HEK293T (cell line): ENCODE measurements at regions not wholly inside any gene's neighbourhood (a gene's known extent, or its start where the extent isn't known, plus 50 kb on each side); places are given as distances from the start of the nearest gene placed in this dataset.

Source experiments
- ARNT ChIP-seq: fragments of 450-650 bp; IDR thresholded peaks from 2 replicates; pipeline ENCODE4 v1.6.1; 2017; ENCODE audit warnings: mild to moderate bottlenecking
- CTBP1 ChIP-seq: fragments of 450-650 bp; IDR thresholded peaks from 2 replicates; pipeline ENCODE4 v1.6.1; 2016; ENCODE audit warnings: borderline replicate concordance
- ELF4 ChIP-seq: fragments of 450-650 bp; IDR thresholded peaks from 2 replicates; pipeline ENCODE4 v1.6.1; 2017; ENCODE audit warnings: antibody characterized with exemption
- FOXK2 ChIP-seq: fragments of 450-650 bp; IDR thresholded peaks from 2 replicates; pipeline ENCODE4 v1.6.1; 2016; ENCODE audit warnings: mild to moderate bottlenecking
- SP1 ChIP-seq: fragments of 450-650 bp; IDR thresholded peaks from 2 replicates; pipeline ENCODE4 v1.6.1; 2017
- TF ChIP-seq, protein P1 (sequence below): fragments of 450-650 bp; IDR thresholded peaks from 2 replicates; pipeline ENCODE4 v1.6.1; 2016

DNA sequence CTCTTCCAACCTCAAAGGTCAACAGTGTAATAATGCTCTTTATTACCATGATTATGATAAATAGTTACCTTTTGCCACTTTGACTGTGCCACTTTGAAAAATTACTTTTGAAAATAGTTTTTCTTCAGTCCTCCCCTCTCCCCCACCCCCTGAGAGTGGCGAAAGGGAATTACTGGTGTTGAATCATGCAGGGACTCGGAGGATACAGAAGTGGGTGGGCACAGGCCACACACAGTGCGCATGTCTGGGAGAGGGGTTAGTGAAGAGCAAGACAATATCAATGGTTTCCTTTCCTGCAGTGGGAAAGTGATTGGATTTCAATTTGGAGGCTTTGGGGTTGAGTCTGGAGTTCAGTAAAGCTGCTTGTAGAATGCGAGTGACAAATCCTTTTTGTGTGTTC, 170.9 kb downstream of the PTCSC3 start:
- no peak for TF ChIP-seq CTBP1
- no peak for TF ChIP-seq FOXK2
- no peak for TF ChIP-seq ELF4
- no peak for TF ChIP-seq ARNT
- TF ChIP-seq SP1, result no peak
- TF ChIP-seq, protein P1, sequence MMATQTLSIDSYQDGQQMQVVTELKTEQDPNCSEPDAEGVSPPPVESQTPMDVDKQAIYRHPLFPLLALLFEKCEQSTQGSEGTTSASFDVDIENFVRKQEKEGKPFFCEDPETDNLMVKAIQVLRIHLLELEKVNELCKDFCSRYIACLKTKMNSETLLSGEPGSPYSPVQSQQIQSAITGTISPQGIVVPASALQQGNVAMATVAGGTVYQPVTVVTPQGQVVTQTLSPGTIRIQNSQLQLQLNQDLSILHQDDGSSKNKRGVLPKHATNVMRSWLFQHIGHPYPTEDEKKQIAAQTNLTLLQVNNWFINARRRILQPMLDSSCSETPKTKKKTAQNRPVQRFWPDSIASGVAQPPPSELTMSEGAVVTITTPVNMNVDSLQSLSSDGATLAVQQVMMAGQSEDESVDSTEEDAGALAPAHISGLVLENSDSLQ, result no peak
